ENCODE measurements at regions not wholly inside any gene's neighbourhood (a gene's known extent, or its start where the extent isn't known, plus 50 kb on each side); places are given as distances from the start of the nearest gene placed in this dataset.
A peak's percentile ranks its signal among the peaks of the same experiment; 100 is the strongest.

DNA sequence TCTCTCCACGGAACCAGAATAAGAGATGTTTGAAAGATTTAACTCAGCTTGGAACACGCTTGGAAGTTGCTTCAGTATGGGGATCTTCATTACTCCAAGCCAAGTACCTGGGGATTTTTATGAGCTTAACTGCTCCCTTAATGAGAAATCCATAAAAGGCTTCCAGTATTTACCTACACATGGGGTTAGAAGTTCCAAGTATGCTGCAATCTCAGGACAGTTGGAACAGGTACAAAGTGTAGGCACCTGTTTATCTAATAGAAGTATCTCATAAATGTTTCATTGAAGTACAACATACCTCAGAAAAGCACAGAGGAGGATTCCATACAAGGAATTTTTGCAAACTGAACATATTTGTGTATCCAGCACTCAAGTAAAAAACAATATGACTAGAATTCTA, 161.6 kb upstream of the PIRT start:
- intact Hi-C loops (cut with micrococcal nuclease; ENCODE audit: unreplicated experiment) = no loop called here
- Mint-ChIP-seq H3K27me3 (ENCODE audit: insufficient read depth, unreplicated experiment) (no peaks in the 10 kb centered on the region), H3K36me3 (ENCODE audit: insufficient read depth, unreplicated experiment) (no peaks in the 10 kb centered on the region), H3K27ac (ENCODE audit: unreplicated experiment) (no peak overlapping the region), H3K4me1 (ENCODE audit: low read depth, unreplicated experiment) (peaks cover 2% of the 10 kb centered on the region), H3K9me3 (ENCODE audit: unreplicated experiment) (no peaks in the 10 kb centered on the region), H3K4me3 (ENCODE audit: unreplicated experiment) (no peak overlapping the region)
- no peaks in the 10 kb centered on the region for H3K36me3 ChIP-seq (ENCODE audit: control insufficient read depth, insufficient read depth, low read length)
- POLR2A ChIA-PET = no interaction called here
- CTCF ChIA-PET = no interaction called here
- DNase-seq = peak in 1 of 2 experiments; percentile 4
- no TSS peak for BruUV-seq (replicated peaks)
- H3K9me3 ChIP-seq = no peaks in the 10 kb centered on the region
- TF ChIP-seq, protein P1, sequence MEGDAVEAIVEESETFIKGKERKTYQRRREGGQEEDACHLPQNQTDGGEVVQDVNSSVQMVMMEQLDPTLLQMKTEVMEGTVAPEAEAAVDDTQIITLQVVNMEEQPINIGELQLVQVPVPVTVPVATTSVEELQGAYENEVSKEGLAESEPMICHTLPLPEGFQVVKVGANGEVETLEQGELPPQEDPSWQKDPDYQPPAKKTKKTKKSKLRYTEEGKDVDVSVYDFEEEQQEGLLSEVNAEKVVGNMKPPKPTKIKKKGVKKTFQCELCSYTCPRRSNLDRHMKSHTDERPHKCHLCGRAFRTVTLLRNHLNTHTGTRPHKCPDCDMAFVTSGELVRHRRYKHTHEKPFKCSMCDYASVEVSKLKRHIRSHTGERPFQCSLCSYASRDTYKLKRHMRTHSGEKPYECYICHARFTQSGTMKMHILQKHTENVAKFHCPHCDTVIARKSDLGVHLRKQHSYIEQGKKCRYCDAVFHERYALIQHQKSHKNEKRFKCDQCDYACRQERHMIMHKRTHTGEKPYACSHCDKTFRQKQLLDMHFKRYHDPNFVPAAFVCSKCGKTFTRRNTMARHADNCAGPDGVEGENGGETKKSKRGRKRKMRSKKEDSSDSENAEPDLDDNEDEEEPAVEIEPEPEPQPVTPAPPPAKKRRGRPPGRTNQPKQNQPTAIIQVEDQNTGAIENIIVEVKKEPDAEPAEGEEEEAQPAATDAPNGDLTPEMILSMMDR (IDR thresholded peaks at IDR 0.05; ENCODE audit: insufficient read depth in 1 of 2, low read depth in 1 of 2, low read length in 1 of 2, severe bottlenecking in 1 of 2, unreplicated experiment in 1 of 2) = no peak
- no peak overlapping the region for H3K4me3 ChIP-seq (ENCODE audit: low read depth, low read length)
- no peaks in the 10 kb centered on the region for H3K27me3 ChIP-seq (replicated peaks; ENCODE audit: control insufficient read depth, insufficient read depth, low read length)
- no peaks in the 10 kb centered on the region; the same call in 1 of the 2 replicates for H3K4me1 ChIP-seq

DNA sequence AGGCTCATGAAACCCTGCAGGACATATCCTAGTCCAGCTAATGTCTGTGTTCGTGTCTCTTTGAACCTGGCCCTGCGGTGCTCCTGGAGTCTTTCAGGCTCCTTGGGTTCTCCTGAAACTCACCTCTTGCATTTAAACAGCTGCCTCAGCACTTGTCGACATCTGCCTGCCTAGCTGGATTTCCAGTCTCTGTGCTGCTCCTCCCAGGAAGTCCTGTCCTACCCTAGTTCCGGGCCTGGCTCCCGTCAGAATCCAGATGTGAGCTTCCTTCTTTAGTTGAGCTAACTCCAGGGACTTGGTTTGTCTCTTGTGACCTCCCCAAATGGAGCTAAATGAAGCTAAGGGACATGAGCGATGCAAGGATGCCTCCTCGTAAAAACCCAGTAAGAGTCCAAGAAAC, 155.2 kb upstream of the PIRT start:
- no peak overlapping the region for H3K4me3 ChIP-seq (ENCODE audit: low read depth, low read length)
- no peak overlapping the region for H3K4me3 Mint-ChIP-seq (ENCODE audit: unreplicated experiment)
- DNase-seq = no peak
- H3K9me3 Mint-ChIP-seq (ENCODE audit: unreplicated experiment) = no peaks in the 10 kb centered on the region
- peaks cover 4% of the 10 kb centered on the region for H3K4me1 ChIP-seq
- intact Hi-C loops (cut with micrococcal nuclease; ENCODE audit: unreplicated experiment) = no loop called here
- H3K9me3 ChIP-seq = no peaks in the 10 kb centered on the region
- peak overlapping the region; percentile 71 for H3K27ac Mint-ChIP-seq (ENCODE audit: unreplicated experiment)
- peaks cover 15% of the 10 kb centered on the region for H3K4me1 Mint-ChIP-seq (ENCODE audit: low read depth, unreplicated experiment)
- no peaks in the 10 kb centered on the region for H3K36me3 Mint-ChIP-seq (ENCODE audit: insufficient read depth, unreplicated experiment)
- POLR2A ChIA-PET = no interaction called here
- TF ChIP-seq, protein P1 (IDR thresholded peaks at IDR 0.05; ENCODE audit: insufficient read depth in 1 of 2, low read depth in 1 of 2, low read length in 1 of 2, severe bottlenecking in 1 of 2, unreplicated experiment in 1 of 2) = no peak
- H3K27me3 ChIP-seq (replicated peaks; ENCODE audit: control insufficient read depth, insufficient read depth, low read length) = no peaks in the 10 kb centered on the region
- H3K27me3 Mint-ChIP-seq (ENCODE audit: insufficient read depth, unreplicated experiment) = no peaks in the 10 kb centered on the region
- no peaks in the 10 kb centered on the region for H3K36me3 ChIP-seq (ENCODE audit: control insufficient read depth, insufficient read depth, low read length)
- CTCF ChIA-PET = no interaction called here
- no TSS peak for BruUV-seq (replicated peaks)

DNA sequence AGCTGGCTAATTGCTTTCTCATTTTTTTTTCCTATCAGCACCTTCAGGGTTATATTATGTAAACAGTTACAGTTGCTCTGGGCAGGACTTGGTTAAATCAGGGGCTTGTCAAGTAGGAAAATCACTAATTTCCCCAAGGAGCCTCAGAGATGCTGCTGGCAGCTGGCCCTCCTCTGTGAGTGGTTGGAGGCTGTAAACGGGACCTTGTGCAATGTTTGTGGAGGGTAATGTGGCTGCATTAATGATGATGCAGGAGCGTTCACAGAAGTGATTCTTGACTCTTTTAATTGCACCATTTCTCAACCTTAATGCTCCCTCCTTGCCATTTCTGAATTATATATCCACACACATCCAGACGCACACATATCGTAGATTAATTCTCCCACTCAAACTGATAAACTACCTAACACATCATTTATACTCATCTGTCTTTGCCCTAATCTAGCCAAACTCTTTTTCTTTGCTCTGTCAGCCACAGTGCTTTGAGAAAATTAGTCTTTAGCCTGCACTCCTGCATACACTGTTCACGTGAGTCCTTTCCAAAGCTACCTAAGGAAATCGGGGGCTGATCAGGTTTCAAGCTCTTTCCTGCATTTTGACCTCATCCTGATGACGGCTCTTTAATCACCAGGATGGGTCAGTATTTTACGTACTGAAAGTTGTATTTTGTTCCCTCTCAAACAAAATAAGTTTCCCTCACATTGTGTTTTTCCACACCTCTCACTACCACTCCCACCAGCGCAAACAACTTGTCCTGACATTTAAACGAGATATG, 154.4 kb upstream of the PIRT start:
- TF ChIP-seq, protein P1 (IDR thresholded peaks at IDR 0.05; ENCODE audit: insufficient read depth in 1 of 2, low read depth in 1 of 2, low read length in 1 of 2, severe bottlenecking in 1 of 2, unreplicated experiment in 1 of 2) = no peak
- CTCF ChIA-PET = no interaction called here

More for the DNA sequence above, 154.4 kb upstream of the PIRT start:
- H3K4me3 ChIP-seq (ENCODE audit: low read depth, low read length) = no peak overlapping the region
- no peaks in the 10 kb centered on the region for H3K27me3 ChIP-seq (replicated peaks; ENCODE audit: control insufficient read depth, insufficient read depth, low read length)
- H3K9me3 ChIP-seq = no peaks in the 10 kb centered on the region
- Mint-ChIP-seq H3K9me3 (ENCODE audit: unreplicated experiment) (no peaks in the 10 kb centered on the region), H3K36me3 (ENCODE audit: insufficient read depth, unreplicated experiment) (no peaks in the 10 kb centered on the region), H3K27ac (ENCODE audit: unreplicated experiment) (peak overlapping the region; percentile 71), H3K4me1 (ENCODE audit: low read depth, unreplicated experiment) (peaks cover 15% of the 10 kb centered on the region), H3K27me3 (ENCODE audit: insufficient read depth, unreplicated experiment) (no peaks in the 10 kb centered on the region), H3K4me3 (ENCODE audit: unreplicated experiment) (no peak overlapping the region)
- POLR2A ChIA-PET = no interaction called here
- no peak for DNase-seq
- intact Hi-C loops (cut with micrococcal nuclease; ENCODE audit: unreplicated experiment) = no loop called here
- peaks cover 4% of the 10 kb centered on the region for H3K4me1 ChIP-seq
- no peaks in the 10 kb centered on the region for H3K36me3 ChIP-seq (ENCODE audit: control insufficient read depth, insufficient read depth, low read length)
- BruUV-seq (replicated peaks) = no TSS peak
